Bronchial epithelial cell (primary cell): ENCODE measurements at regions not wholly inside any gene's neighbourhood (a gene's known extent, or its start where the extent isn't known, plus 50 kb on each side); places are given as distances from the start of the nearest gene placed in this dataset.

Experiments
- DNase-seq: peaks from one replicate; pipeline ENCODE4 v3.0.0-alpha.2; 2010; ENCODE audit warnings: low read depth
- FAIRE-seq: peaks from 2 replicates; lab custom pipeline; 2011; peaks lifted over from hg19 to GRCh38; lab: Jason Lieb, UNC
- H3K27me3 ChIP-seq: 2 replicates; pipeline ENCODE4 v1.5.1; 2011; ENCODE audit warnings: low read length; ENCODE audit not compliant: control insufficient read depth, insufficient read depth
- H3K36me3 ChIP-seq: 2 replicates; pipeline ENCODE4 v1.5.1; 2011; ENCODE audit warnings: low read length; ENCODE audit not compliant: control insufficient read depth, insufficient read depth
- H3K4me3 ChIP-seq: 2 replicates; pipeline ENCODE4 v1.5.1; 2011; ENCODE audit warnings: mild to moderate bottlenecking, low read depth, low read length, control low read depth
- TF ChIP-seq, protein P1 (sequence below): IDR thresholded peaks from 2 replicates; pipeline ENCODE4 v1.5.1; 2011; ENCODE audit warnings: mild to moderate bottlenecking, moderate library complexity, low read length, control low read depth, inconsistent platforms; ENCODE audit not compliant: insufficient read depth, severe bottlenecking

DNA sequence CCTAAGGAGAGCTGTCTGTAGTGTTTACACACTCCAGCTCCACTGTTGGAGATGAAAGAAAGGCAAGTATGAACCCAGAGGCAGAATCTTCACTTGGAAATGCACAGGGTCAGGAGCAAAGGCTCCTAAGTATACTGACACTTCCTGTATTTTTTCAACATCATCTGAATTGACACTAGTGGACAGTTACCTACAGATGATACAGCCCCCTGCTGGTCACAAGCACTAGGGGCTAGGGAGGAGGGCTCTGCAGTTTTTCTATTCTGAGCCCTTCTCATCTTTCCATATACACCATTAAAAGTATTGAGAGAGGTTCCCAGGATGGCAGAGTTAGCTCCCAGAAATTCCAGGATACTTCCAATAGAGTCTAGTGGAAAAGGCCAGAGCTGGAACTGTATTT lies 290.3 kb upstream of the API5 start:
- Histone ChIP-seq H3K36me3 (no peaks in the 10 kb centered on the region), H3K27me3 (no peaks in the 10 kb centered on the region), H3K4me3 (no peak overlapping the region)
- TF ChIP-seq, protein P1, sequence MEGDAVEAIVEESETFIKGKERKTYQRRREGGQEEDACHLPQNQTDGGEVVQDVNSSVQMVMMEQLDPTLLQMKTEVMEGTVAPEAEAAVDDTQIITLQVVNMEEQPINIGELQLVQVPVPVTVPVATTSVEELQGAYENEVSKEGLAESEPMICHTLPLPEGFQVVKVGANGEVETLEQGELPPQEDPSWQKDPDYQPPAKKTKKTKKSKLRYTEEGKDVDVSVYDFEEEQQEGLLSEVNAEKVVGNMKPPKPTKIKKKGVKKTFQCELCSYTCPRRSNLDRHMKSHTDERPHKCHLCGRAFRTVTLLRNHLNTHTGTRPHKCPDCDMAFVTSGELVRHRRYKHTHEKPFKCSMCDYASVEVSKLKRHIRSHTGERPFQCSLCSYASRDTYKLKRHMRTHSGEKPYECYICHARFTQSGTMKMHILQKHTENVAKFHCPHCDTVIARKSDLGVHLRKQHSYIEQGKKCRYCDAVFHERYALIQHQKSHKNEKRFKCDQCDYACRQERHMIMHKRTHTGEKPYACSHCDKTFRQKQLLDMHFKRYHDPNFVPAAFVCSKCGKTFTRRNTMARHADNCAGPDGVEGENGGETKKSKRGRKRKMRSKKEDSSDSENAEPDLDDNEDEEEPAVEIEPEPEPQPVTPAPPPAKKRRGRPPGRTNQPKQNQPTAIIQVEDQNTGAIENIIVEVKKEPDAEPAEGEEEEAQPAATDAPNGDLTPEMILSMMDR, result no peak
- no peak for DNase-seq
- no peak for FAIRE-seq

DNA sequence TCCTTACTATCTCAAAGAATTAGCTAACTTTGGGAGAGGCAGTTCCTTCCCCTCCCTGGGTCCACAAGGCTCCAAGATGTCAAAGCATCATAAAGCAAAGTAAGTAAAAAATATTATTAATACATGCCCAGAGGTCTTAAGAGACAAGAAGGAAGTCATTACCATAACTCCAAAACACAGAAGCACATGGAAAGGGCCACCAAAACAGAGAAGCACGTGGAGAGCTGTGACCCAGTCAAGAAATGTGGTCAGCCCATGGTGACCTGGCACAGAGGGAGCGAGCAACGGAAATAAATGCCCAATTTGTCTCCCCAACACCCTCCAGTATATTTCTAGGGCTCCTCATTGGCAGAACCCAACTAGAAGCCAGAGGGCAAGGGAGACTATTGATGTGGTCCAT lies 277.5 kb upstream of the API5 start:
- H3K4me3 ChIP-seq, result no peak overlapping the region
- FAIRE-seq (no peak), DNase-seq (no peak)
- TF ChIP-seq, protein P1, result no peak
- no peaks in the 10 kb centered on the region for H3K36me3 ChIP-seq
- no peaks in the 10 kb centered on the region for H3K27me3 ChIP-seq

DNA sequence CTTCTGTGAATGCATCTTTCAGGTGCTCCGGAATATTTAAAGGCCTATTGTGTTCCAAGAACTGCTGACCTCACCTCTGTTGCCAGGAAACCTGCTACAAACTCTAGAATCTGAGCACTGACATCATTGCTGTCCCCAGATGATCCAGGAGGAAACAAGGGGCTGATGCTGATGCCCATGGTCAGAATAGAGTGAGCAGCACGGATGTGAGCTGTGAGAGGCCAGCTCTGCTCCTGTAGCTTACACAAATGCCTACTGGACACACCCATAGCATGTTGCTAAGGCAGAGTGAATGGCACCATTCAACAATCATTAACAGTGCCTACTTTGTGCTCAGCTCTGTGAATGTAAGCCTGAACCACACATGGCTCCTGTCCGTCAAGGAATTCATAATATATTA lies 276.7 kb upstream of the API5 start:
- TF ChIP-seq, protein P1, result no peak
- H3K4me3 ChIP-seq, result no peak overlapping the region
- no peaks in the 10 kb centered on the region for H3K36me3 ChIP-seq
- FAIRE-seq (no peak), DNase-seq (no peak)
- no peaks in the 10 kb centered on the region for H3K27me3 ChIP-seq

DNA sequence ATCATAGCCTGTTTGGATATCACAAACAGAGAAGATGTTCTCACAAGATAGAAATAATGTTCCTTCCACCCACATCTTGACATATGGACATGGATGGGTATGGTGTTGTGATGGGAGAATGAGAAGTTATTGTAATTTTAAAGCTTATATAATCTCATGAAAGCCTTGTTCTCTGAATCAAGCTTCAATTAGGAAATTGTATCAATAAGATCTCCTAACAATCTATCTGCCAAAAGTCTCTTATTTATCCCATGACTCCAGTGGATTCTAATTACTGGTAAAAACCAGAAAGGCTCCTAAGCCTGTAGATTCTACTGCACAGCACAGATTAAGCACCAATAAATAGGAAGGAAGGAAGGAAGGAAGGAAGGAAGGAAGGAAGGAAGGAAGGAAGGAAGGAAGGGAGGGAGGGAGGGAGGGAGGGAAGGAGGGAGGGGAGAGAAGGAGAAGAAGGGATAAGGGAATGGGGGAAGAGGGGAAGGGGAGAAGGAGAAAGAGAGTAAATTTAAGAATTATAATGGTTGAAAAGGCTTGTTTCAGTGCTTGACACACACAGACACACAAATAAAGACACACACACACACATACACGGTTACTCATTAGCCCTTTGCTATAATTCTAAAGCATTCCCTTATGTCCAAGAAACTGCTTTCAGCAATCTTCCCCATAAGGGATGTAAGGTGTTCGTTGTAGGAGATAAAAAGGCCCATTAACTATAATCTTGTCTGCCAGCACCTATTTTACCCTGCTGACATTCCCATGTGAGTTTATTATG lies 258.0 kb upstream of the API5 start:
- Histone ChIP-seq H3K4me3 (no peak overlapping the region), H3K27me3 (no peaks in the 10 kb centered on the region), H3K36me3 (no peaks in the 10 kb centered on the region)
- no peak for FAIRE-seq
- no peak for DNase-seq
- TF ChIP-seq, protein P1, result no peak

DNA sequence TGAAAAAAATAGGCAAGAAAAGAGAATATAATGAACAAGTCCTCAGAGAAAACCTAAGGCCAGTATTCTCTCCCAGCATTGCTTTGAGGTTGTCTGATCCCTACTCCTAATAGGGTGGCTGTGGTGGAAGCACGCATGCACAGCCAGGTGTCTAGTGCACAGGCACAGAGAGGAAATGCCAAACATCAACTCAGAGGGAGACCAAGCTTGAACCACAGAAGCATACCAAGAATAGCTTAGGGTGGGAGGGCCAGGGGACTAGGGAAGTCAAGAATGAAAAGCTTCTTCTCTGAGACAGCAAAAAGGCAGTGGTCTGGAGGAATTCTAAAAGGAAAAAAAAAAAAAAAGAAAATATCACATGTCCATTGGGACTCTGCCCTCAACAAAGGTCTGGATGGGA lies 244.1 kb upstream of the API5 start:
- no peaks in the 10 kb centered on the region for H3K27me3 ChIP-seq
- TF ChIP-seq, protein P1, result no peak
- FAIRE-seq (no peak), DNase-seq (no peak)
- H3K36me3 ChIP-seq, result no peaks in the 10 kb centered on the region
- H3K4me3 ChIP-seq, result no peak overlapping the region

DNA sequence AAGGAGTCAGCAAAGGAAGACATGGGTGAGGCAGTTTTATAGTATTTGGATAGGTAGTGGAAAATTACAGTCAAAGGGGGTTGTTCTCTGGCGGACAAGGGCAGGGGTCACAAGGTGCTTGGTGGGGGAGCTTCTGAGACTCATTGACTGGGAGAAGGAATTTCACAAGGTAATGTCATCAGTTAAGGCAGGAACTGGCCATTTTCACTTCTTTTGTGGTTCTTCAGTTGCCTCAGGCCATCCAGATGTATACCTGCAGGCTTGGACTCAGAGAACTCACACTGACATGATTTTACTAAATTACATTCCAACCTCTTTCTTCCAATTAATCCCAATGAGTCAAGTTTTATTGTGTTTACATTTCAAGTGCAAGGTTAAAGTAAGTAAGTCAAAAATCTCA lies 240.5 kb upstream of the API5 start:
- TF ChIP-seq, protein P1, result no peak
- no peaks in the 10 kb centered on the region for H3K36me3 ChIP-seq
- H3K27me3 ChIP-seq, result no peaks in the 10 kb centered on the region
- DNase-seq (no peak), FAIRE-seq (no peak)
- no peak overlapping the region for H3K4me3 ChIP-seq
